Ishikawa (cell line): ENCODE measurements at regions not wholly inside any gene's neighbourhood (a gene's known extent, or its start where the extent isn't known, plus 50 kb on each side); places are given as distances from the start of the nearest gene placed in this dataset.

Experiments
- CEBPB ChIP-seq: IDR thresholded peaks from 2 replicates; pipeline ENCODE4 v1.6.1; 2012
- CREB1 ChIP-seq: IDR thresholded peaks from 2 replicates; pipeline ENCODE4 v1.6.1; 2012; ENCODE audit warnings: low read depth
- EGR1 ChIP-seq: IDR thresholded peaks from 2 replicates; pipeline ENCODE4 v1.6.1; 2012
- EP300 ChIP-seq: IDR thresholded peaks from 2 replicates; pipeline ENCODE4 v1.6.1; 2012; ENCODE audit warnings: borderline replicate concordance
- FOXM1 ChIP-seq: IDR thresholded peaks from 2 replicates; pipeline ENCODE4 v1.6.1; 2012; ENCODE audit warnings: low read depth, borderline replicate concordance
- NFIC ChIP-seq: IDR thresholded peaks from 2 replicates; pipeline ENCODE4 v1.6.1; 2012
- RAD21 ChIP-seq: IDR thresholded peaks from 2 replicates; pipeline ENCODE4 v1.6.1; 2012; ENCODE audit warnings: low read depth
- TAF1 ChIP-seq: IDR thresholded peaks from 2 replicates; pipeline ENCODE4 v1.6.1; 2012; ENCODE audit warnings: low read depth, mild to moderate bottlenecking
- TCF12 ChIP-seq: IDR thresholded peaks from 2 replicates; pipeline ENCODE4 v1.6.1; 2012; ENCODE audit warnings: low read depth
- TEAD4 ChIP-seq: IDR thresholded peaks from 2 replicates; pipeline ENCODE4 v1.6.1; 2012
- YY1 ChIP-seq: IDR thresholded peaks from 2 replicates; pipeline ENCODE4 v1.6.1; 2012; ENCODE audit warnings: low read depth
- ZBTB7A ChIP-seq: IDR thresholded peaks from 2 replicates; pipeline ENCODE4 v1.6.1; 2012; ENCODE audit warnings: low read depth
- TF ChIP-seq, protein P1 (sequence below): IDR thresholded peaks from 2 replicates; pipeline ENCODE4 v1.6.1; 2012
- TF ChIP-seq, protein P2 (sequence below): IDR thresholded peaks from 2 replicates; pipeline ENCODE4 v1.6.1; 2012; ENCODE audit warnings: low read depth, mild to moderate bottlenecking
- TF ChIP-seq, protein P3 (sequence below): IDR thresholded peaks from 2 replicates; pipeline ENCODE4 v1.6.1; 2012

DNA sequence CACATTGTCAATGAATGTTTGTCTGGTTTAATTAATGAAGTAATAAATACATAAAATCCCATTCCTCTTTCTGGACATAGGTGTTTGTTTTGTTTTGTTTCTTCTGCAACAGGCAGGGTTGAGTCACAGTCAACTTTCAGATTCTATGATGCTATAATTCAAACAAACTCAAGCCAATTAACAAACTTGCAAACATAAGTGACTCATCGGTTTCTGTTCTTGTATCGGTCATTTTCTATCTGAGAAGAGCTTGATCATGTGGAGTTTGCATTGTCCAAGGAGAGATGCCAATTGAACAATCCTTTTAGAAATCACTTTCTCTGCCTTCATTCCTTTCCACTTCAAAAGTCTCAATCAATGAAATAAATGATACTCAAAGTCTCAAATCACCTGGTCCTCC lies 294.2 kb upstream of the C16orf82 start:
- TF ChIP-seq, protein P1, sequence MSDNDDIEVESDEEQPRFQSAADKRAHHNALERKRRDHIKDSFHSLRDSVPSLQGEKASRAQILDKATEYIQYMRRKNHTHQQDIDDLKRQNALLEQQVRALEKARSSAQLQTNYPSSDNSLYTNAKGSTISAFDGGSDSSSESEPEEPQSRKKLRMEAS: no peak
- TF ChIP-seq CEBPB (no peak), EP300 (no peak), NFIC (no peak), TEAD4 (no peak), ZBTB7A (no peak), FOXM1 (no peak), YY1 (no peak)
- TF ChIP-seq, protein P2, sequence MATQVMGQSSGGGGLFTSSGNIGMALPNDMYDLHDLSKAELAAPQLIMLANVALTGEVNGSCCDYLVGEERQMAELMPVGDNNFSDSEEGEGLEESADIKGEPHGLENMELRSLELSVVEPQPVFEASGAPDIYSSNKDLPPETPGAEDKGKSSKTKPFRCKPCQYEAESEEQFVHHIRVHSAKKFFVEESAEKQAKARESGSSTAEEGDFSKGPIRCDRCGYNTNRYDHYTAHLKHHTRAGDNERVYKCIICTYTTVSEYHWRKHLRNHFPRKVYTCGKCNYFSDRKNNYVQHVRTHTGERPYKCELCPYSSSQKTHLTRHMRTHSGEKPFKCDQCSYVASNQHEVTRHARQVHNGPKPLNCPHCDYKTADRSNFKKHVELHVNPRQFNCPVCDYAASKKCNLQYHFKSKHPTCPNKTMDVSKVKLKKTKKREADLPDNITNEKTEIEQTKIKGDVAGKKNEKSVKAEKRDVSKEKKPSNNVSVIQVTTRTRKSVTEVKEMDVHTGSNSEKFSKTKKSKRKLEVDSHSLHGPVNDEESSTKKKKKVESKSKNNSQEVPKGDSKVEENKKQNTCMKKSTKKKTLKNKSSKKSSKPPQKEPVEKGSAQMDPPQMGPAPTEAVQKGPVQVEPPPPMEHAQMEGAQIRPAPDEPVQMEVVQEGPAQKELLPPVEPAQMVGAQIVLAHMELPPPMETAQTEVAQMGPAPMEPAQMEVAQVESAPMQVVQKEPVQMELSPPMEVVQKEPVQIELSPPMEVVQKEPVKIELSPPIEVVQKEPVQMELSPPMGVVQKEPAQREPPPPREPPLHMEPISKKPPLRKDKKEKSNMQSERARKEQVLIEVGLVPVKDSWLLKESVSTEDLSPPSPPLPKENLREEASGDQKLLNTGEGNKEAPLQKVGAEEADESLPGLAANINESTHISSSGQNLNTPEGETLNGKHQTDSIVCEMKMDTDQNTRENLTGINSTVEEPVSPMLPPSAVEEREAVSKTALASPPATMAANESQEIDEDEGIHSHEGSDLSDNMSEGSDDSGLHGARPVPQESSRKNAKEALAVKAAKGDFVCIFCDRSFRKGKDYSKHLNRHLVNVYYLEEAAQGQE: no peak

DNA sequence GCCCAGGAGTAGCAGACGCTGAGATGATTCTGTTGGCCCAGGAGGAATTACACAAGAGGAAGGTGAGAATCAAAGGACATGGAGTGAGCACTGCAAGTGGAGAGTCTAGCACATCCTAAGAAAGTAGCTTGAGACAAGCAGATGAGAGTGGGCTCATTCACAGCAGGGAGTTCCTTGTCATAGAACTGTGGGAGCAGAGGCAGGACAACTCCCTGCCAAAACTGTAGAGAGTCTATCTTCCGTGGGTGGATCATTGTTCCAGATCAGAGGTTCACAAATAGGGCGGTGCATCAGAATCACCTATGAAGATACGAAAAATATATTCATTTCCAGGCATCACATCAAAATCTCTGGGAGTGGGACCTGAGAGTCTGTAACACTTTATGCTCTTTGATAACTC lies 288.9 kb upstream of the C16orf82 start:
- TF ChIP-seq TCF12: no peak
- no peak for TF ChIP-seq EP300
- no peak for TF ChIP-seq NFIC

DNA sequence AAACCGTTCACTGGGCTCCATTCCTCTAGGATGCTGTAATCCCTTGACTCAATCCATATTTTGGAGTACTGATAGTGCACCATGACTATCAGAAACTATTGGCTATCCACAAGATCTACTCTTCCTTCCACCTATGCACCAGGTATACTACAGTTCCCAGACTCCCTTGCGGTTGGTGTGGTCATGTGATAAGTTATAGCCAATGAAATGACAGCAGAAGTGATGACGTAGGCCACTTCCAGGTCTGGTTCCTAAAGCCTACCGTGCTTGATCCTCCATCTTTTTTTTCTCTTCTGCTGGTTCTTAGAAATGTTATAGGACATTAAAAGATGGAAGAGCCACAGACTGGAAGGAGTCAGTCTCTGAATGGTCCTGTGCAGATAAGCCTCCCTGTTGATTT lies 278.8 kb upstream of the C16orf82 start:
- TF ChIP-seq YY1 (no peak), NFIC (no peak), TCF12 (no peak), TEAD4 (no peak), FOXM1 (no peak), CREB1 (no peak)
- TF ChIP-seq, protein P3, sequence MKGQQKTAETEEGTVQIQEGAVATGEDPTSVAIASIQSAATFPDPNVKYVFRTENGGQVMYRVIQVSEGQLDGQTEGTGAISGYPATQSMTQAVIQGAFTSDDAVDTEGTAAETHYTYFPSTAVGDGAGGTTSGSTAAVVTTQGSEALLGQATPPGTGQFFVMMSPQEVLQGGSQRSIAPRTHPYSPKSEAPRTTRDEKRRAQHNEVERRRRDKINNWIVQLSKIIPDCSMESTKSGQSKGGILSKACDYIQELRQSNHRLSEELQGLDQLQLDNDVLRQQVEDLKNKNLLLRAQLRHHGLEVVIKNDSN: peak; percentile 78

- TF ChIP-seq EP300 (no peak), TEAD4 (no peak), FOXM1 (no peak), EGR1 (no peak), RAD21 (no peak), TCF12 (no peak), NFIC (no peak), CEBPB (no peak), TAF1 (no peak), YY1 (no peak), CREB1 (no peak)
- TF ChIP-seq, protein P1: no peak
- TF ChIP-seq, protein P3: no peak
- TF ChIP-seq, protein P2: no peak
Observed at GRCh38 chr16:26791169-26791568, 275.6 kb upstream of the C16orf82 start.

- no peak for TF ChIP-seq EGR1
- no peak for TF ChIP-seq TEAD4
- no peak for TF ChIP-seq FOXM1
Observed at GRCh38 chr16:26795184-26795583, 271.5 kb upstream of the C16orf82 start.

DNA sequence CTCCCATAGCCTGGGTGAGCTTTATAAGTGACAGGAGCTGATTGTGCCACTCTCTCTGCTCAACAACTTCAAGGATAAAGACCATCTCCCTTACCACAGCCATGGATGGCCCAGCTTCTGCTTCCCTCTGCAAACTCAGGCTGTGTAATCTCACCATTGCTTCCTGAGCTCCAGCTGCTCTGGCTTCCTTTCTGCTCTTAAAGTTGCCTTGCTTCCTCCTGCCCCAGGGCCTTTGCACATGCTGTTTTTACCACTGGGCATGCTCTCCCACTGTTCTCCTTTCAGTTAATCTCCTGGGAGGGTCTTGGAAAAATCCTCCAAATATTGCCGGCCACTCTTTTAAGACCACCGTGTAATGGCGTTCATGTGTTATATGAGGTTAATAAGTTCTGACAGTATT lies 265.1 kb upstream of the C16orf82 start:
- TF ChIP-seq ZBTB7A (no peak), YY1 (no peak), RAD21 (no peak)

GRCh38 chr16:26802440-26802839 lies 264.3 kb upstream of the C16orf82 start:
- TF ChIP-seq TEAD4 (no peak), ZBTB7A (no peak), TCF12 (no peak), TAF1 (no peak), CEBPB (no peak), YY1 (no peak), CREB1 (no peak), NFIC (no peak), EP300 (no peak), RAD21 (no peak), FOXM1 (no peak), EGR1 (no peak)
- TF ChIP-seq, protein P2: no peak
- TF ChIP-seq, protein P3: no peak
- TF ChIP-seq, protein P1: no peak
